Anterior cingulate cortex (tissue), 58 donors: ENCODE measurements at regions not wholly inside any gene's neighbourhood (a gene's known extent, or its start where the extent isn't known, plus 50 kb on each side); places are given as distances from the start of the nearest gene placed in this dataset.
"Not testable (repeated sequence)": the region's sequence is repeated elsewhere in the genome, so short reads cannot be mapped to it uniquely, and the experiment has no call there.

Source experiments
- DNase-seq, 58 donors: peaks; one replicate each; lab custom pipeline; 2025; lab: John Stamatoyannopoulos, UW

- DNase-seq: no peak
Observed at GRCh38 chr5:75002271-75002670, 50.1 kb downstream of the GCNT4 start.

- no peak for DNase-seq
Observed at GRCh38 chr5:74995926-74996325, 56.4 kb downstream of the GCNT4 start.

GRCh38 chr5:74994826-74995225, 57.5 kb downstream of the GCNT4 start:
- DNase-seq: no peak

GRCh38 chr5:74993743-74994142, 58.6 kb downstream of the GCNT4 start:
- DNase-seq: no peak

GRCh38 chr5:74992791-74993190, 59.6 kb downstream of the GCNT4 start:
- DNase-seq: no peak

- no peak for DNase-seq
Observed at GRCh38 chr5:74991522-74991921, 60.8 kb downstream of the GCNT4 start.

- no peak for DNase-seq
Observed at GRCh38 chr5:74990194-74990593, 62.2 kb downstream of the GCNT4 start.

GRCh38 chr5:74988273-74988983, 63.9 kb downstream of the GCNT4 start:
- DNase-seq: no peak

- no peak for DNase-seq
Observed at GRCh38 chr5:74978345-74978744, 74.0 kb downstream of the GCNT4 start.

GRCh38 chr5:74977471-74977870, 74.9 kb downstream of the GCNT4 start:
- DNase-seq: no peak

- DNase-seq: no peak
Observed at GRCh38 chr5:74976651-74977050, 75.7 kb downstream of the GCNT4 start.

- no peak for DNase-seq
Observed at GRCh38 chr5:74975582-74975981, 76.8 kb downstream of the GCNT4 start.

- no peak for DNase-seq
Observed at GRCh38 chr5:74974451-74975091, 77.8 kb downstream of the GCNT4 start.

- DNase-seq: no peak
Observed at GRCh38 chr5:74973694-74974093, 78.7 kb downstream of the GCNT4 start.

- no peak for DNase-seq
Observed at GRCh38 chr5:74971947-74972460, 80.4 kb downstream of the GCNT4 start.

GRCh38 chr5:74970891-74971290, 81.5 kb downstream of the GCNT4 start:
- not testable (repeated sequence) for DNase-seq

GRCh38 chr5:74969726-74970125, 82.6 kb downstream of the GCNT4 start:
- DNase-seq: no peak

- DNase-seq: no peak
Observed at GRCh38 chr5:74966141-74967026, 86.0 kb downstream of the GCNT4 start.

- DNase-seq: no peak
Observed at GRCh38 chr5:74963407-74963806, 89.0 kb downstream of the GCNT4 start.

GRCh38 chr5:74957906-74958305, 91.7 kb upstream of the FAM169A start:
- DNase-seq: no peak
